ENCODE measurements at regions not wholly inside any gene's neighbourhood (a gene's known extent, or its start where the extent isn't known, plus 50 kb on each side); places are given as distances from the start of the nearest gene placed in this dataset.
A peak's percentile ranks its signal among the peaks of the same experiment; 100 is the strongest.

- no peak overlapping the region for H3K27ac ChIP-seq
- H2AFZ ChIP-seq: no peak overlapping the region
- H3K9me3 ChIP-seq (ENCODE audit: low read depth): no peaks in the 10 kb centered on the region
- H4K20me1 ChIP-seq (ENCODE audit: insufficient read depth, poor library complexity, severe bottlenecking): no peaks in the 10 kb centered on the region
- no peak overlapping the region for H3K4me3 ChIP-seq
- no peaks in the 10 kb centered on the region for H3K4me1 ChIP-seq (ENCODE audit: insufficient read depth)
- TF ChIP-seq, protein P1, sequence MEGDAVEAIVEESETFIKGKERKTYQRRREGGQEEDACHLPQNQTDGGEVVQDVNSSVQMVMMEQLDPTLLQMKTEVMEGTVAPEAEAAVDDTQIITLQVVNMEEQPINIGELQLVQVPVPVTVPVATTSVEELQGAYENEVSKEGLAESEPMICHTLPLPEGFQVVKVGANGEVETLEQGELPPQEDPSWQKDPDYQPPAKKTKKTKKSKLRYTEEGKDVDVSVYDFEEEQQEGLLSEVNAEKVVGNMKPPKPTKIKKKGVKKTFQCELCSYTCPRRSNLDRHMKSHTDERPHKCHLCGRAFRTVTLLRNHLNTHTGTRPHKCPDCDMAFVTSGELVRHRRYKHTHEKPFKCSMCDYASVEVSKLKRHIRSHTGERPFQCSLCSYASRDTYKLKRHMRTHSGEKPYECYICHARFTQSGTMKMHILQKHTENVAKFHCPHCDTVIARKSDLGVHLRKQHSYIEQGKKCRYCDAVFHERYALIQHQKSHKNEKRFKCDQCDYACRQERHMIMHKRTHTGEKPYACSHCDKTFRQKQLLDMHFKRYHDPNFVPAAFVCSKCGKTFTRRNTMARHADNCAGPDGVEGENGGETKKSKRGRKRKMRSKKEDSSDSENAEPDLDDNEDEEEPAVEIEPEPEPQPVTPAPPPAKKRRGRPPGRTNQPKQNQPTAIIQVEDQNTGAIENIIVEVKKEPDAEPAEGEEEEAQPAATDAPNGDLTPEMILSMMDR (IDR thresholded peaks at IDR 0.05; ENCODE audit: poor library complexity): no peak
- TF ChIP-seq EZH2 (IDR thresholded peaks at IDR 0.05; ENCODE audit: borderline replicate concordance) (no peak), EZH2phosphoT487 (IDR thresholded peaks at IDR 0.05; ENCODE audit: low read depth, severe bottlenecking, unreplicated experiment) (no peak)
- H3K36me3 ChIP-seq (replicated peaks; ENCODE audit: insufficient read depth, low read depth): no peaks in the 10 kb centered on the region
- no peaks in the 10 kb centered on the region for H3K27me3 ChIP-seq
- H3K4me2 ChIP-seq: no peak overlapping the region
- no peaks in the 10 kb centered on the region for H3K79me2 ChIP-seq
- H3K9me2 ChIP-seq (replicated peaks; ENCODE audit: insufficient read depth): no peaks in the 10 kb centered on the region
- DNase-seq (ENCODE audit: low spot score): no peak
These were observed 586.9 kb upstream of the DPPA4 start for GRCh38 chr3:109924196-109924595.

DNA sequence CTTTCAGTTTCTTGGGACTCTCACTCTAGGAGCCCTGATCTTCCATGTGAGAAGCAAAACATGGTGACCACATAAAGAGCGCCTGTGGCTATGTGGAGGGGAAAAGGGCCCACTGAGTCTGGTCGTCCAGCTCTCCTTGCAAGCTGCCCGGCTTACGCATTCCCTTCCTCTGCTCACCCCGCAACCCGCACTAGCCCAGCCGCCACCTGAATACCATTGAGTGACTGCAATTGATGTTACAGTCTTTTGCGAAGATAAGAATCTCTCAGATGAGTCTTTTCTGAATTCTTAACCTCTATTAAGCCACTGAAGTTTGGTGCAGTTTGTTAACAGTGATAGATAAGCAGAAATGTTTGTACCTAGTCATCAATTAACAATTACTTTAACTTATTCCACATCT lies 589.0 kb upstream of the DPPA4 start:
- Histone ChIP-seq H3K36me3 (replicated peaks; ENCODE audit: insufficient read depth, low read depth) (no peaks in the 10 kb centered on the region), H4K20me1 (ENCODE audit: insufficient read depth, poor library complexity, severe bottlenecking) (no peaks in the 10 kb centered on the region), H3K27ac (no peak overlapping the region), H3K4me1 (ENCODE audit: insufficient read depth) (no peaks in the 10 kb centered on the region), H3K27me3 (no peaks in the 10 kb centered on the region), H2AFZ (no peak overlapping the region), H3K4me2 (no peak overlapping the region), H3K4me3 (no peak overlapping the region), H3K9me2 (replicated peaks; ENCODE audit: insufficient read depth) (no peaks in the 10 kb centered on the region), H3K9me3 (ENCODE audit: low read depth) (no peaks in the 10 kb centered on the region), H3K79me2 (no peaks in the 10 kb centered on the region)
- 83% methylated on average over 8 of the region's 8 CpGs for WGBS (ENCODE audit: low lambda C conversion rate, missing lambda C conversion rate)
- TF ChIP-seq, protein P1 (IDR thresholded peaks at IDR 0.05; ENCODE audit: poor library complexity): no peak
- TF ChIP-seq EZH2 (IDR thresholded peaks at IDR 0.05; ENCODE audit: borderline replicate concordance) (no peak), EZH2phosphoT487 (IDR thresholded peaks at IDR 0.05; ENCODE audit: low read depth, severe bottlenecking, unreplicated experiment) (no peak)
- DNase-seq (ENCODE audit: low spot score): no peak

DNA sequence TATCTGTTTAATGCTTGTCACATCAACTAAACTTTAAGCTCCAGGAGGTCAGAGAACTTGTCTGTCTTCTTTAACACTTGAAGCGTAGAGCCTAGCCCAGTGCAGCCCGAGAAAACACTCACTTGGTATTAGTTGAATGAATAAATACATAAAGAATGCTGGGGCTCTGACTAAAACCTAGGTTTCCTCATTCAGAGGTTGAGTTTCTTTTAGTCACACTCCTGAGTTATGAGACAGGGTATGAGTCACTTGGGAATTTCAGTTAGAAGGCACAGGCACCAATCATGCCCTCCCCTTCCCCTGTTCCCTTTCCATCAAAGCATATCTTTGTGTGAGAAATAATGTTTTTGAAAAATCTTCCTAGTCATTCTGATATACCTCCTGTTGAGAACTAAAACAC lies 589.8 kb upstream of the DPPA4 start:
- Histone ChIP-seq H3K36me3 (replicated peaks; ENCODE audit: insufficient read depth, low read depth) (no peaks in the 10 kb centered on the region), H3K9me2 (replicated peaks; ENCODE audit: insufficient read depth) (no peaks in the 10 kb centered on the region), H2AFZ (no peak overlapping the region), H3K4me3 (no peak overlapping the region), H3K79me2 (no peaks in the 10 kb centered on the region), H3K9me3 (ENCODE audit: low read depth) (no peaks in the 10 kb centered on the region), H3K4me1 (ENCODE audit: insufficient read depth) (no peaks in the 10 kb centered on the region), H4K20me1 (ENCODE audit: insufficient read depth, poor library complexity, severe bottlenecking) (no peaks in the 10 kb centered on the region), H3K27ac (no peak overlapping the region), H3K4me2 (no peak overlapping the region), H3K27me3 (no peaks in the 10 kb centered on the region)
- DNase-seq (ENCODE audit: low spot score): peak; percentile 50
- WGBS (ENCODE audit: low lambda C conversion rate, missing lambda C conversion rate): 59% methylated on average over 2 of the region's 2 CpGs
- TF ChIP-seq, protein P1 (IDR thresholded peaks at IDR 0.05; ENCODE audit: poor library complexity): no peak
- no peak for TF ChIP-seq EZH2 (IDR thresholded peaks at IDR 0.05; ENCODE audit: borderline replicate concordance)
- no peak for TF ChIP-seq EZH2phosphoT487 (IDR thresholded peaks at IDR 0.05; ENCODE audit: low read depth, severe bottlenecking, unreplicated experiment)

GRCh38 chr3:109927726-109928125 lies 590.4 kb upstream of the DPPA4 start:
- H3K36me3 ChIP-seq (replicated peaks; ENCODE audit: insufficient read depth, low read depth): no peaks in the 10 kb centered on the region
- H4K20me1 ChIP-seq (ENCODE audit: insufficient read depth, poor library complexity, severe bottlenecking): no peaks in the 10 kb centered on the region
- no peaks in the 10 kb centered on the region for H3K9me2 ChIP-seq (replicated peaks; ENCODE audit: insufficient read depth)
- no peaks in the 10 kb centered on the region for H3K79me2 ChIP-seq
- H3K4me1 ChIP-seq (ENCODE audit: insufficient read depth): no peaks in the 10 kb centered on the region
- no peak for TF ChIP-seq EZH2phosphoT487 (IDR thresholded peaks at IDR 0.05; ENCODE audit: low read depth, severe bottlenecking, unreplicated experiment)
- no peak for TF ChIP-seq EZH2 (IDR thresholded peaks at IDR 0.05; ENCODE audit: borderline replicate concordance)
- TF ChIP-seq, protein P1 (IDR thresholded peaks at IDR 0.05; ENCODE audit: poor library complexity): no peak
- no peaks in the 10 kb centered on the region for H3K9me3 ChIP-seq (ENCODE audit: low read depth)
- H3K4me3 ChIP-seq: no peak overlapping the region
- DNase-seq (ENCODE audit: low spot score): no peak
- no peaks in the 10 kb centered on the region for H3K27me3 ChIP-seq
- no peak overlapping the region for H2AFZ ChIP-seq
- no peak overlapping the region for H3K27ac ChIP-seq
- no peak overlapping the region for H3K4me2 ChIP-seq
